KMS-11 (cell line): ENCODE measurements at regions not wholly inside any gene's neighbourhood (a gene's known extent, or its start where the extent isn't known, plus 50 kb on each side); places are given as distances from the start of the nearest gene placed in this dataset.

Experiments
- H2AFZ ChIP-seq: fragments of 200-600 bp; sonication (generic); 2 replicates; pipeline ENCODE4 v1.6.1; 2016; ENCODE audit warnings: antibody characterized with exemption, mixed run types, low read depth
- H3K27ac ChIP-seq: fragments of 200-600 bp; sonication (generic); 2 replicates; pipeline ENCODE4 v1.6.1; 2016; ENCODE audit warnings: mild to moderate bottlenecking, mixed run types
- H3K27me3 ChIP-seq: fragments of 200-600 bp; sonication (generic); 2 replicates; pipeline ENCODE4 v1.6.1; 2017; ENCODE audit warnings: mild to moderate bottlenecking, low read depth, mixed run types, moderate library complexity; ENCODE audit not compliant: insufficient read depth
- H3K36me3 ChIP-seq: fragments of 200-600 bp; sonication (generic); 2 replicates; pipeline ENCODE4 v1.6.1; 2017; ENCODE audit warnings: mild to moderate bottlenecking, mixed run types; ENCODE audit not compliant: insufficient read depth
- H3K4me1 ChIP-seq: fragments of 200-600 bp; sonication (generic); 2 replicates; pipeline ENCODE4 v1.6.1; 2016; ENCODE audit warnings: mild to moderate bottlenecking, low read depth, mixed run types; ENCODE audit not compliant: poor library complexity, severe bottlenecking
- H3K4me2 ChIP-seq: fragments of 200-600 bp; sonication (generic); 2 replicates; pipeline ENCODE4 v1.7.0; 2016; ENCODE audit warnings: mild to moderate bottlenecking, mixed run types
- H3K4me3 ChIP-seq: fragments of 200-600 bp; sonication (generic); IDR thresholded peaks from 2 replicates; pipeline ENCODE4 v1.6.1; 2017; ENCODE audit warnings: low read depth, low read length, mixed read lengths; ENCODE audit not compliant: insufficient read depth
- H3K79me2 ChIP-seq: fragments of 200-600 bp; sonication (generic); 2 replicates; pipeline ENCODE4 v1.6.1; 2016; ENCODE audit warnings: low read depth, mixed run types; ENCODE audit not compliant: insufficient read depth
- H3K9ac ChIP-seq: fragments of 200-600 bp; sonication (generic); 2 replicates; pipeline ENCODE4 v1.6.1; 2016; ENCODE audit warnings: mild to moderate bottlenecking, mixed run types
- H4K20me1 ChIP-seq: fragments of 200-600 bp; sonication (generic); 2 replicates; pipeline ENCODE4 v1.6.1; 2016; ENCODE audit warnings: mild to moderate bottlenecking, mixed run types; ENCODE audit not compliant: insufficient read depth
- TF ChIP-seq, protein P1 (sequence below): fragments of 200-600 bp; sonication (generic); conservative IDR thresholded peaks from 2 replicates; pipeline ENCODE4 v1.6.1; 2017; ENCODE audit warnings: low read depth, mild to moderate bottlenecking, antibody characterized with exemption, low read length, moderate library complexity, mixed read lengths

DNA sequence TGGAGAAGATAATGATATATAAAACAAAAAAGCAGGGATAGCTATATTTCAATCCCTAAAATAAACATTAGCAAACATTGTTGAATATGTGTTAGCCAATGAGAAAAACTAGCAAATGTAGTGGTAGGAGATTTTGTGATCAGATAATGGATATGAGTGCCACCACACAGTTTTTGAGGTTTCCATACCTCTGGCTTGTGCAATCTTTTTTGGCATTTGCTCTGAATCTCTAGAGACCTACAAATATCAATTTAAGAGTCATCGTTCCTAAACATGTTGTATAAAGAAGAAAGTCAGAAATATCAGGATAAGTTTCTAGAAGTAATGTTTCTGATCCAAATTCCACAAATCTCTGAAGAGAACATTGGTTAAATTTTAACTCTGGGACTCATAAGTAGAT is 308.7 kb downstream of the PDGFC start:
- Histone ChIP-seq H3K27me3 (no peaks in the 10 kb centered on the region), H3K79me2 (no peaks in the 10 kb centered on the region), H4K20me1 (no peaks in the 10 kb centered on the region), H3K4me2 (no peak overlapping the region), H2AFZ (no peak overlapping the region), H3K36me3 (no peaks in the 10 kb centered on the region), H3K4me3 (no peak overlapping the region), H3K4me1 (no peaks in the 10 kb centered on the region), H3K9ac (no peak overlapping the region), H3K27ac (no peak overlapping the region)
- TF ChIP-seq, protein P1, sequence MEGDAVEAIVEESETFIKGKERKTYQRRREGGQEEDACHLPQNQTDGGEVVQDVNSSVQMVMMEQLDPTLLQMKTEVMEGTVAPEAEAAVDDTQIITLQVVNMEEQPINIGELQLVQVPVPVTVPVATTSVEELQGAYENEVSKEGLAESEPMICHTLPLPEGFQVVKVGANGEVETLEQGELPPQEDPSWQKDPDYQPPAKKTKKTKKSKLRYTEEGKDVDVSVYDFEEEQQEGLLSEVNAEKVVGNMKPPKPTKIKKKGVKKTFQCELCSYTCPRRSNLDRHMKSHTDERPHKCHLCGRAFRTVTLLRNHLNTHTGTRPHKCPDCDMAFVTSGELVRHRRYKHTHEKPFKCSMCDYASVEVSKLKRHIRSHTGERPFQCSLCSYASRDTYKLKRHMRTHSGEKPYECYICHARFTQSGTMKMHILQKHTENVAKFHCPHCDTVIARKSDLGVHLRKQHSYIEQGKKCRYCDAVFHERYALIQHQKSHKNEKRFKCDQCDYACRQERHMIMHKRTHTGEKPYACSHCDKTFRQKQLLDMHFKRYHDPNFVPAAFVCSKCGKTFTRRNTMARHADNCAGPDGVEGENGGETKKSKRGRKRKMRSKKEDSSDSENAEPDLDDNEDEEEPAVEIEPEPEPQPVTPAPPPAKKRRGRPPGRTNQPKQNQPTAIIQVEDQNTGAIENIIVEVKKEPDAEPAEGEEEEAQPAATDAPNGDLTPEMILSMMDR, result no peak

DNA sequence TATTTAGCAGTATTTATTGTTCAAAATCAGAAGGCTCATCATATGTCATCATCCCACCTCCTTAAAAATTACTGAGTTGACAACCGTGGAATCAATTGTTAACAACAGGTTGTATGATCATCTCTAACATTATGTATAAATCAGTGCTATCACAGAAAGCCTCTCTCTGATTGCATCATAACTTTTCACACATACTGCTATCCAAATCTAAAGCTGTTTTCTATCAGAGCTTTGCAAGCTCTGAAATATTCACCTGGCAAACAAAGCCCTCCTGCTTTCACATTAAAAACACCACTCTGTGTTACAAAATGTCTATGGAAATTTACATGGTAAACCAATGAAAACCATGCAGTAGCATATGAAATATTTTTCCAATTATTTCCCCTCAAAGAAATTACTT is 310.0 kb downstream of the PDGFC start:
- Histone ChIP-seq H3K27ac (no peak overlapping the region), H3K4me2 (no peak overlapping the region), H3K79me2 (no peaks in the 10 kb centered on the region), H4K20me1 (no peaks in the 10 kb centered on the region), H3K36me3 (no peaks in the 10 kb centered on the region), H2AFZ (no peak overlapping the region), H3K4me3 (no peak overlapping the region), H3K4me1 (no peaks in the 10 kb centered on the region), H3K9ac (no peak overlapping the region), H3K27me3 (no peaks in the 10 kb centered on the region)
- TF ChIP-seq, protein P1, result no peak

DNA sequence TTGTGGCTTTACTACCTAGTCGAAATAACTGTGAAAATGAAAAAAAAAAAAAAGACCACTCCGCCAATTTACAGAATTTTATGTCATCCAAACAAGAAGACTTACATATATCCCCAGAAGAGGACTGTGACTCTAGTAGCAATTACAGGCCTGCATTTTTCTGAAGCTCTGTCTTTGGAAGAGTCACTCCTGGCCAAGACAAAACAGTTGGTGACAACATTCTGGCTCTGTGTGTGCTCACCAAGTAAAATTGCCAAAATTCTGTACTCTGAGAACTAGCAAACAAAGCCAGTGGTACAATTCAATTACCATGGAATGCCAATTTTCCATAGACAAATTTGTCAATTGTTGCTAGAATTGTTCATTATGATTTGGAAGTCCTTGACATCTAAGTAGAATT is 311.1 kb downstream of the PDGFC start:
- Histone ChIP-seq H2AFZ (no peak overlapping the region), H3K4me1 (no peaks in the 10 kb centered on the region), H3K4me2 (no peak overlapping the region), H3K27ac (no peak overlapping the region), H3K4me3 (no peak overlapping the region), H3K27me3 (no peaks in the 10 kb centered on the region), H3K36me3 (no peaks in the 10 kb centered on the region), H4K20me1 (no peaks in the 10 kb centered on the region), H3K79me2 (no peaks in the 10 kb centered on the region), H3K9ac (no peak overlapping the region)
- TF ChIP-seq, protein P1, result no peak

DNA sequence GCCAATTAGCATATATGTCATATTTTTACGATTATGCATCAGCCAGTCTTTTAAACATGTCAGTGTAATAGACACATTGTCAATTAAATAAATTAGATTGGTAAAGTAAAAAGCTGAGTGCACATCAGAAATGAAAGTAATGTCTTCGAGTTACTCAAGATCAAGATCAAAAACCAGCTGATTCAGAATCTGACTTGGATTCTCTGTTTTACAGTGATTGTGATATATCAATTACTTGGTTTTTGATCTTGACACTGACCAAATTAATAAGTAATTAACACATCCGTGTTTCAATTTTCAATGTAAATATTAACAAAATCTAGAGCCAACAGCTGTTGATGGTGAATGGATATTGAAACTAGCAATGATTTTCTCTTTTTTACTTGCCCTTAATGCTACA is 311.6 kb downstream of the PDGFC start:
- Histone ChIP-seq H3K27ac (no peak overlapping the region), H2AFZ (no peak overlapping the region), H3K4me2 (no peak overlapping the region), H4K20me1 (no peaks in the 10 kb centered on the region), H3K4me1 (no peaks in the 10 kb centered on the region), H3K79me2 (no peaks in the 10 kb centered on the region), H3K27me3 (no peaks in the 10 kb centered on the region), H3K4me3 (no peak overlapping the region), H3K9ac (no peak overlapping the region), H3K36me3 (no peaks in the 10 kb centered on the region)
- TF ChIP-seq, protein P1, result no peak

DNA sequence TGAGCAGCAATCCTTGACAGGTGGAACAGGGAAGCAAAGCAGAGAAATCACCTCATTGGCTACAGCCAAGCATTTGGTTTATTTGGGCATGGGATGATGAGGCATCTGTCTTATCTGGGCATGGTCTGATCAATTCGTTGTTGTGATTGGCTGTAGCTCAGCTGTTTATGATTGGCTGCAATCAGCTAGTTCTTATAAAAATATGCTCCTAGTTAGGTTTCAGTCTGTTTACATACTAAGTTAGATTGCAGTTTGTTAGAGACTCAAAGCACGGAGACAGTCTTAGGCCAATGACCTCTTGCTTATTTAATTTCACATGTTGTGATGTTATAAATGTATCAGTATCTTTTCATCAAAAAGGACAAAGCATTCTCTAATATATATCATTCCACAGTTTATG is 312.0 kb downstream of the PDGFC start:
- H4K20me1 ChIP-seq, result no peaks in the 10 kb centered on the region
- TF ChIP-seq, protein P1, result no peak
- H3K9ac ChIP-seq, result no peak overlapping the region
- H3K27ac ChIP-seq, result no peak overlapping the region
- H3K4me2 ChIP-seq, result no peak overlapping the region
- H2AFZ ChIP-seq, result no peak overlapping the region
- no peaks in the 10 kb centered on the region for H3K4me1 ChIP-seq
- H3K36me3 ChIP-seq, result no peaks in the 10 kb centered on the region
- H3K4me3 ChIP-seq, result no peak overlapping the region
- no peaks in the 10 kb centered on the region for H3K27me3 ChIP-seq
- no peaks in the 10 kb centered on the region for H3K79me2 ChIP-seq
